ENCODE measurements at regions not wholly inside any gene's neighbourhood (a gene's known extent, or its start where the extent isn't known, plus 50 kb on each side); places are given as distances from the start of the nearest gene placed in this dataset.

GRCh38 chr2:8602809-8603208, 79.0 kb upstream of the ID2 start:
- no peak for TF ChIP-seq POLR2AphosphoS5 (IDR thresholded peaks at IDR 0.05; ENCODE audit: low read depth, low read length)
- TF ChIP-seq TAF1 (IDR thresholded peaks at IDR 0.05; ENCODE audit: borderline replicate concordance, insufficient read depth, low read length) = no peak
- TF ChIP-seq FOXP2 (optimal IDR thresholded peaks at IDR 0.05; ENCODE audit: borderline replicate concordance, extremely low read depth, extremely low read length, insufficient read depth) = no peak
- TF ChIP-seq REST (IDR thresholded peaks at IDR 0.05; ENCODE audit: insufficient read depth in 1 of 2, low read depth in 2 of 2, low read length in 2 of 2) = no peak
- TF ChIP-seq SIN3A (IDR thresholded peaks at IDR 0.05; ENCODE audit: borderline replicate concordance, insufficient read depth, low read length) = no peak

- no peak for TF ChIP-seq SIN3A (IDR thresholded peaks at IDR 0.05; ENCODE audit: borderline replicate concordance, insufficient read depth, low read length)
- no peak for TF ChIP-seq FOXP2 (optimal IDR thresholded peaks at IDR 0.05; ENCODE audit: borderline replicate concordance, extremely low read depth, extremely low read length, insufficient read depth)
- TF ChIP-seq REST (IDR thresholded peaks at IDR 0.05; ENCODE audit: insufficient read depth in 1 of 2, low read depth in 2 of 2, low read length in 2 of 2) = no peak
- TF ChIP-seq TAF1 (IDR thresholded peaks at IDR 0.05; ENCODE audit: borderline replicate concordance, insufficient read depth, low read length) = no peak
- TF ChIP-seq POLR2AphosphoS5 (IDR thresholded peaks at IDR 0.05; ENCODE audit: low read depth, low read length) = no peak
These were observed 77.6 kb upstream of the ID2 start for GRCh38 chr2:8604262-8604661.

GRCh38 chr2:8605351-8606065, 76.3 kb upstream of the ID2 start:
- no peak for TF ChIP-seq SIN3A (IDR thresholded peaks at IDR 0.05; ENCODE audit: borderline replicate concordance, insufficient read depth, low read length)
- TF ChIP-seq POLR2AphosphoS5 (IDR thresholded peaks at IDR 0.05; ENCODE audit: low read depth, low read length) = no peak
- TF ChIP-seq FOXP2 (optimal IDR thresholded peaks at IDR 0.05; ENCODE audit: borderline replicate concordance, extremely low read depth, extremely low read length, insufficient read depth) = no peak
- TF ChIP-seq REST (IDR thresholded peaks at IDR 0.05; ENCODE audit: insufficient read depth in 1 of 2, low read depth in 2 of 2, low read length in 2 of 2) = no peak
- no peak for TF ChIP-seq TAF1 (IDR thresholded peaks at IDR 0.05; ENCODE audit: borderline replicate concordance, insufficient read depth, low read length)

- TF ChIP-seq REST (IDR thresholded peaks at IDR 0.05; ENCODE audit: insufficient read depth in 1 of 2, low read depth in 2 of 2, low read length in 2 of 2) = no peak
- TF ChIP-seq POLR2AphosphoS5 (IDR thresholded peaks at IDR 0.05; ENCODE audit: low read depth, low read length) = no peak
- TF ChIP-seq SIN3A (IDR thresholded peaks at IDR 0.05; ENCODE audit: borderline replicate concordance, insufficient read depth, low read length) = no peak
- no peak for TF ChIP-seq FOXP2 (optimal IDR thresholded peaks at IDR 0.05; ENCODE audit: borderline replicate concordance, extremely low read depth, extremely low read length, insufficient read depth)
- no peak for TF ChIP-seq TAF1 (IDR thresholded peaks at IDR 0.05; ENCODE audit: borderline replicate concordance, insufficient read depth, low read length)
These were observed 75.6 kb upstream of the ID2 start for GRCh38 chr2:8606226-8606625.
